ENCODE measurements at regions not wholly inside any gene's neighbourhood (a gene's known extent, or its start where the extent isn't known, plus 50 kb on each side); places are given as distances from the start of the nearest gene placed in this dataset.

GRCh38 chr5:36396640-36397039 is 94.9 kb upstream of the RANBP3L start:
- H3K9me3 ChIP-seq (ENCODE audit: insufficient read depth, low read depth), result no peaks in the 10 kb centered on the region; the same call in 1 of the 2 replicates
- no peak overlapping the region for H3K4me3 ChIP-seq
- POLR2A ChIA-PET (ENCODE audit: unreplicated experiment), result no interaction called here
- intact Hi-C loops (cut with micrococcal nuclease; ENCODE audit: unreplicated experiment), result loop anchor here (5.0 kb wide), 2 partner anchors 129 to 219 kb away; no protein-coding TSS in a partner anchor
- no peak overlapping the region for H3K27ac ChIP-seq
- no peaks in the 10 kb centered on the region for H4K20me1 ChIP-seq (ENCODE audit: insufficient read depth)
- no TSS peak for BruUV-seq (replicated peaks)
- CTCF ChIA-PET, result no interaction called here
- no peaks in the 10 kb centered on the region for H3K36me3 ChIP-seq (ENCODE audit: low read depth)
- no peaks in the 10 kb centered on the region for H3K27me3 ChIP-seq (ENCODE audit: insufficient read depth, low read depth)
- no peak overlapping the region for H3K4me2 ChIP-seq
- no peak overlapping the region for H2AFZ ChIP-seq
- H3F3A ChIP-seq (ENCODE audit: insufficient read depth, low read depth), result no peaks in the 10 kb centered on the region
- no peaks in the 10 kb centered on the region for H3K79me2 ChIP-seq (ENCODE audit: low read depth)
- H3K4me1 ChIP-seq (replicated peaks; ENCODE audit: insufficient read depth), result no peaks in the 10 kb centered on the region
- TF ChIP-seq CTCF (conservative IDR thresholded peaks at IDR 0.05), result no peak
- no peak for TF ChIP-seq EZH2 (IDR thresholded peaks at IDR 0.05; ENCODE audit: low read depth)
- H3K9me2 ChIP-seq (ENCODE audit: insufficient read depth), result no peaks in the 10 kb centered on the region
- DNase-seq, result no peak

- TF ChIP-seq EZH2 (IDR thresholded peaks at IDR 0.05; ENCODE audit: low read depth), result no peak
- peak; percentile 62; the same call in 1 of the 2 replicates for TF ChIP-seq CTCF (conservative IDR thresholded peaks at IDR 0.05)
- H2AFZ ChIP-seq, result no peak overlapping the region
- H3K79me2 ChIP-seq (ENCODE audit: low read depth), result no peaks in the 10 kb centered on the region
- ChIA-PET POLR2A (ENCODE audit: unreplicated experiment) (no interaction called here), CTCF (no interaction called here)
- no peak overlapping the region for H3K27ac ChIP-seq
- H3K4me2 ChIP-seq, result no peak overlapping the region
- no TSS peak for BruUV-seq (replicated peaks)
- H3K9me3 ChIP-seq (ENCODE audit: insufficient read depth, low read depth), result no peaks in the 10 kb centered on the region; the same call in 1 of the 2 replicates
- intact Hi-C loops (cut with micrococcal nuclease; ENCODE audit: unreplicated experiment), result loop anchor here (5.0 kb wide), 2 partner anchors 131 to 221 kb away; no protein-coding TSS in a partner anchor
- H3K27me3 ChIP-seq (ENCODE audit: insufficient read depth, low read depth), result no peaks in the 10 kb centered on the region
- H4K20me1 ChIP-seq (ENCODE audit: insufficient read depth), result no peaks in the 10 kb centered on the region
- H3K4me3 ChIP-seq, result no peak overlapping the region
- DNase-seq, result no peak
- H3K36me3 ChIP-seq (ENCODE audit: low read depth), result no peaks in the 10 kb centered on the region
- no peaks in the 10 kb centered on the region for H3K4me1 ChIP-seq (replicated peaks; ENCODE audit: insufficient read depth)
- no peaks in the 10 kb centered on the region for H3F3A ChIP-seq (ENCODE audit: insufficient read depth, low read depth)
- H3K9me2 ChIP-seq (ENCODE audit: insufficient read depth), result no peaks in the 10 kb centered on the region
Measured at GRCh38 chr5:36397901-36398536, 96.3 kb upstream of the RANBP3L start.

- intact Hi-C loops (cut with micrococcal nuclease; ENCODE audit: unreplicated experiment), result loop anchor here (10.0 kb wide), 1 partner anchor 182 kb away; no protein-coding TSS in a partner anchor
- no peak overlapping the region for H2AFZ ChIP-seq
- H3K79me2 ChIP-seq (ENCODE audit: low read depth), result no peaks in the 10 kb centered on the region
- POLR2A ChIA-PET (ENCODE audit: unreplicated experiment), result no interaction called here
- no peaks in the 10 kb centered on the region for H3K36me3 ChIP-seq (ENCODE audit: low read depth)
- no peak overlapping the region for H3K4me2 ChIP-seq
- no peak for DNase-seq
- no peaks in the 10 kb centered on the region for H4K20me1 ChIP-seq (ENCODE audit: insufficient read depth)
- no peaks in the 10 kb centered on the region for H3F3A ChIP-seq (ENCODE audit: insufficient read depth, low read depth)
- H3K9me2 ChIP-seq (ENCODE audit: insufficient read depth), result no peaks in the 10 kb centered on the region
- H3K4me1 ChIP-seq (replicated peaks; ENCODE audit: insufficient read depth), result no peaks in the 10 kb centered on the region
- TF ChIP-seq EZH2 (IDR thresholded peaks at IDR 0.05; ENCODE audit: low read depth) (no peak), CTCF (conservative IDR thresholded peaks at IDR 0.05) (no peak)
- H3K9me3 ChIP-seq (ENCODE audit: insufficient read depth, low read depth), result no peaks in the 10 kb centered on the region; the same call in 1 of the 2 replicates
- H3K27ac ChIP-seq, result no peak overlapping the region
- CTCF ChIA-PET, result no interaction called here
- no peaks in the 10 kb centered on the region for H3K27me3 ChIP-seq (ENCODE audit: insufficient read depth, low read depth)
- BruUV-seq (replicated peaks), result no TSS peak
- H3K4me3 ChIP-seq, result no peak overlapping the region
Measured at GRCh38 chr5:36402512-36402906, 100.8 kb upstream of the RANBP3L start.
